ENCODE measurements at regions not wholly inside any gene's neighbourhood (a gene's known extent, or its start where the extent isn't known, plus 50 kb on each side); places are given as distances from the start of the nearest gene placed in this dataset.

DNA sequence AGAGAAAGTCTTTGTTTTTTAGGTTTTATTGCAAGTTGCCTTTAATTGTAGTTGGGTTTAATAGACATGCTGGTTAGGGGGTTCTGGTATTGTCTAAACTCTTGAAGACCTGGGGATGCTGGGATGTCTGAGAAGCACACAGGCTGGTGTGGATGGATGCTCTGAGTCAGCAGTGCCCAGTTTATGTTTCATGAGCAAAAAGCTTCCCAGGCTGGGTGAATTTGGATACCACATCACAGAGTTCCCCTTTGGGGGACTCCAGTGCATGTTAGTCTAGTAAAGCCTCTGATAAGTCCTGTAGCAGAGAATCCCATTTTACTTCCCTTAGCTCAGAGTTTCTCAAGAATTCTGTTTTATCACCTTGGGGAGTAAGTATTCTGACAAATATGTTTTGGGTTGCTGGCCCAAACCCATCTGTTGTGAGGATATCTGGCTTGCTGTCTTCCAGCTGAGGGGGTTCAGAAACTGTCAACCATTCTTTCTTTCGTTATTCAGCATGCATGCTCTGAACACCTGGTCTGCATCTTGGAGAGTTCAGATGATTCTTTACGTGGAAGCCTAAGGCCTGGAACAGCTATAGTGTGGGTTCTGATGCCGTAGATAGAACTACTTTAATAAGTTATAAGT is 509.1 kb downstream of the VRK1 start:
- TF ChIP-seq POLR2A (IDR thresholded peaks at IDR 0.05; ENCODE audit: low read depth, low read length) (no peak), CTCF (conservative IDR thresholded peaks at IDR 0.05; ENCODE audit: low read depth, low read length) (no peak), MXI1 (IDR thresholded peaks at IDR 0.05; ENCODE audit: borderline replicate concordance, low read depth, low read length) (no peak), FOS (IDR thresholded peaks at IDR 0.05; ENCODE audit: low read depth, low read length) (no peak), RAD21 (IDR thresholded peaks at IDR 0.05; ENCODE audit: low read length) (no peak), CHD1 (IDR thresholded peaks at IDR 0.05; ENCODE audit: low read depth, low read length) (no peak)
- TF ChIP-seq, protein P1, sequence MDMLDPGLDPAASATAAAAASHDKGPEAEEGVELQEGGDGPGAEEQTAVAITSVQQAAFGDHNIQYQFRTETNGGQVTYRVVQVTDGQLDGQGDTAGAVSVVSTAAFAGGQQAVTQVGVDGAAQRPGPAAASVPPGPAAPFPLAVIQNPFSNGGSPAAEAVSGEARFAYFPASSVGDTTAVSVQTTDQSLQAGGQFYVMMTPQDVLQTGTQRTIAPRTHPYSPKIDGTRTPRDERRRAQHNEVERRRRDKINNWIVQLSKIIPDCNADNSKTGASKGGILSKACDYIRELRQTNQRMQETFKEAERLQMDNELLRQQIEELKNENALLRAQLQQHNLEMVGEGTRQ (IDR thresholded peaks at IDR 0.05; ENCODE audit: low read depth, low read length), result no peak

Measured in IMR-90 (cell line).